ENCODE measurements at regions not wholly inside any gene's neighbourhood (a gene's known extent, or its start where the extent isn't known, plus 50 kb on each side); places are given as distances from the start of the nearest gene placed in this dataset.
"Not testable (repeated sequence)": the region's sequence is repeated elsewhere in the genome, so short reads cannot be mapped to it uniquely, and the experiment has no call there.

GRCh38 chr2:14082640-14083039, 549.9 kb upstream of the LRATD1 start:
- H3K4me3 ChIP-seq (ENCODE audit: low read depth, low read length) = no peak overlapping the region
- H3K27me3 ChIP-seq (ENCODE audit: control insufficient read depth, insufficient read depth, low read length) = no peaks in the 10 kb centered on the region
- H3K9me3 ChIP-seq (ENCODE audit: control insufficient read depth, insufficient read depth, low read length) = no peaks in the 10 kb centered on the region
- H3K4me1 ChIP-seq (ENCODE audit: control insufficient read depth, insufficient read depth, low read length) = no peaks in the 10 kb centered on the region
- no peak overlapping the region for H3K9ac ChIP-seq (ENCODE audit: low read depth, low read length)
- no peaks in the 10 kb centered on the region for H3K36me3 ChIP-seq (ENCODE audit: control insufficient read depth, insufficient read depth, low read length)

DNA sequence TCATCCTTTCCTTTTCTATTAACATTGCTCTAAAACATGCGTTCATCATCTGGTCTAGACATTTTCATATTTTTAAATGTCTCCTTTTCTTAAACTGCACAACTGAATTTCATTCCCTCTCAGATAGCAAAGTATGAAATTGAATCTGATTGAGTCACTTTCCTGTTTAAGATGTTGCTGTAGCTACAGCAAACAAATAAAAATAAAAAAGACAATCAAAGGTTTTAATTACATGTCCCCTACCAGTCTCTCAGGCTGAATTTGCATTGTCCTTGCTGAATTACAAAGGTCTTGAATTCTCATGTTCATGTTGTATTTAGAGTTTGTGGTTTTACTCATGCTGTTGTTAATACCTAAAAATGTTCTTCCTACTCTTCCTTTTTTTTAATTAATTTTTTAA, 537.9 kb upstream of the LRATD1 start:
- no peaks in the 10 kb centered on the region for H3K36me3 ChIP-seq (ENCODE audit: control insufficient read depth, insufficient read depth, low read length)
- no peaks in the 10 kb centered on the region for H3K9me3 ChIP-seq (ENCODE audit: control insufficient read depth, insufficient read depth, low read length)
- no peaks in the 10 kb centered on the region for H3K4me1 ChIP-seq (ENCODE audit: control insufficient read depth, insufficient read depth, low read length)
- H3K4me3 ChIP-seq (ENCODE audit: low read depth, low read length) = no peak overlapping the region
- no peak overlapping the region for H3K9ac ChIP-seq (ENCODE audit: low read depth, low read length)
- no peaks in the 10 kb centered on the region for H3K27me3 ChIP-seq (ENCODE audit: control insufficient read depth, insufficient read depth, low read length)

GRCh38 chr2:14099101-14099500, 533.4 kb upstream of the LRATD1 start:
- not testable (repeated sequence) for H3K9me3 ChIP-seq (ENCODE audit: control insufficient read depth, insufficient read depth, low read length); H3K36me3 ChIP-seq (ENCODE audit: control insufficient read depth, insufficient read depth, low read length); H3K27me3 ChIP-seq (ENCODE audit: control insufficient read depth, insufficient read depth, low read length); H3K9ac ChIP-seq (ENCODE audit: low read depth, low read length); H3K4me3 ChIP-seq (ENCODE audit: low read depth, low read length); H3K4me1 ChIP-seq (ENCODE audit: control insufficient read depth, insufficient read depth, low read length)

GRCh38 chr2:14114275-14114674, 518.2 kb upstream of the LRATD1 start:
- no peaks in the 10 kb centered on the region for H3K36me3 ChIP-seq (ENCODE audit: control insufficient read depth, insufficient read depth, low read length)
- H3K27me3 ChIP-seq (ENCODE audit: control insufficient read depth, insufficient read depth, low read length) = no peaks in the 10 kb centered on the region
- no peaks in the 10 kb centered on the region for H3K9me3 ChIP-seq (ENCODE audit: control insufficient read depth, insufficient read depth, low read length)
- no peaks in the 10 kb centered on the region for H3K4me1 ChIP-seq (ENCODE audit: control insufficient read depth, insufficient read depth, low read length)
- H3K9ac ChIP-seq (ENCODE audit: low read depth, low read length) = no peak overlapping the region
- H3K4me3 ChIP-seq (ENCODE audit: low read depth, low read length) = no peak overlapping the region

- Histone ChIP-seq H3K9ac (ENCODE audit: low read depth, low read length) (no peak overlapping the region), H3K36me3 (ENCODE audit: control insufficient read depth, insufficient read depth, low read length) (no peaks in the 10 kb centered on the region), H3K9me3 (ENCODE audit: control insufficient read depth, insufficient read depth, low read length) (no peaks in the 10 kb centered on the region), H3K27me3 (ENCODE audit: control insufficient read depth, insufficient read depth, low read length) (no peaks in the 10 kb centered on the region), H3K4me3 (ENCODE audit: low read depth, low read length) (no peak overlapping the region), H3K4me1 (ENCODE audit: control insufficient read depth, insufficient read depth, low read length) (no peaks in the 10 kb centered on the region)
These were observed 512.1 kb upstream of the LRATD1 start for GRCh38 chr2:14120376-14120775.

DNA sequence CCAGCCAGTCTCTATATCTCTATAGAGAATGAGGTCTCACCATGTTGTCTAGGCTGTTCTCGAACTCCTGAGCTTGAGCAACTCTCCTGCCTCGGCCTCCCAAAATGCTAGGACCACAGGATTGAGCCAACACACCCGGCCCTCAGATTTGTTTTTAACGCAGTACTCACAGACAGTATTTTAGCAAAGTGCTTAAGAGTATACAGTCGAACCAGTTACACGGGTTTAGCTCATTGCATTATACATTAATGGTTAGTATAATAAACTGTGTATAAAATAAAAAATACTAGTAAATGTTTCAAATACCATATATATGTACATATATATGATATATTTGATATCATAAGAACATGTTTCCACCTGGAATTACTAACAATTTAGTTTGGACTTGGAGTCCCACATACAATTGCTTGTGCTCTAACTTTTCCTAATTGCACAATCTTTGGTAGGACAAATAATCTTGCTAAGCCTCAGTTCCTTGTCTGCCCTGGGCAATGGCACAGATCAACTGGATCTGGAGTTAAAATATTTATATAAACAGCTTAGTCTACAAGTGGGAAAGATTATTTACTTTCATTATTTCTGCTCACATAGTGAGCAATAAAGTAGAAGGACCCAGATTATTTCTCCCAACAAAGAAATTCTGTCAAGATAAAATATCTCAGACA, 508.9 kb upstream of the LRATD1 start:
- Histone ChIP-seq H3K27me3 (ENCODE audit: control insufficient read depth, insufficient read depth, low read length) (no peaks in the 10 kb centered on the region), H3K4me1 (ENCODE audit: control insufficient read depth, insufficient read depth, low read length) (no peaks in the 10 kb centered on the region), H3K4me3 (ENCODE audit: low read depth, low read length) (no peak overlapping the region), H3K9ac (ENCODE audit: low read depth, low read length) (no peak overlapping the region), H3K9me3 (ENCODE audit: control insufficient read depth, insufficient read depth, low read length) (no peaks in the 10 kb centered on the region), H3K36me3 (ENCODE audit: control insufficient read depth, insufficient read depth, low read length) (no peaks in the 10 kb centered on the region)

GRCh38 chr2:14125624-14126293, 506.8 kb upstream of the LRATD1 start:
- H3K9ac ChIP-seq (ENCODE audit: low read depth, low read length) = no peak overlapping the region
- no peak overlapping the region for H3K4me3 ChIP-seq (ENCODE audit: low read depth, low read length)
- no peaks in the 10 kb centered on the region for H3K9me3 ChIP-seq (ENCODE audit: control insufficient read depth, insufficient read depth, low read length)
- no peaks in the 10 kb centered on the region for H3K36me3 ChIP-seq (ENCODE audit: control insufficient read depth, insufficient read depth, low read length)
- H3K4me1 ChIP-seq (ENCODE audit: control insufficient read depth, insufficient read depth, low read length) = no peaks in the 10 kb centered on the region
- no peaks in the 10 kb centered on the region for H3K27me3 ChIP-seq (ENCODE audit: control insufficient read depth, insufficient read depth, low read length)

- H3K27me3 ChIP-seq (ENCODE audit: control insufficient read depth, insufficient read depth, low read length) = no peaks in the 10 kb centered on the region
- no peaks in the 10 kb centered on the region for H3K9me3 ChIP-seq (ENCODE audit: control insufficient read depth, insufficient read depth, low read length)
- no peaks in the 10 kb centered on the region for H3K36me3 ChIP-seq (ENCODE audit: control insufficient read depth, insufficient read depth, low read length)
- H3K4me3 ChIP-seq (ENCODE audit: low read depth, low read length) = no peak overlapping the region
- no peak overlapping the region for H3K9ac ChIP-seq (ENCODE audit: low read depth, low read length)
- H3K4me1 ChIP-seq (ENCODE audit: control insufficient read depth, insufficient read depth, low read length) = no peaks in the 10 kb centered on the region
These were observed 505.7 kb upstream of the LRATD1 start for GRCh38 chr2:14126846-14127245.

DNA sequence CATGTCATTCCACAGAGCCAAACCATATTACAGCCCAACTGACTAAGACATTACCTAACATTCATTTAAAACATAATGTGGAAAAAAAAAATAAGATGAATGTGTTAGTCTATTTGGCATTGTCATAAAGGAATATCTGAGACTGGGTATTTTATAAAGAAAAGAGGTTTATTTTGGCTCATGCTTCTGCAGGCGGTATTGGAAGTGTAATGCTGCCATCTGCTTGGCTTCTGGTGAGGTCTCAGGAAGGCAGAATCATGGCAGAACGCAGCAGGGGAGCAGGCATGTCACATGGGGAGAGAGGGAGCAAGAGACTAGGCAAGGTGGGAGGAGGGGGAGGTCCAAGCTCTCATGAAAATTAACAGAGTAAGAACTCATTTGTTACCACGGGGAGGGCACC, 504.8 kb upstream of the LRATD1 start:
- H3K27me3 ChIP-seq (ENCODE audit: control insufficient read depth, insufficient read depth, low read length) = no peaks in the 10 kb centered on the region
- H3K9me3 ChIP-seq (ENCODE audit: control insufficient read depth, insufficient read depth, low read length) = no peaks in the 10 kb centered on the region
- H3K4me3 ChIP-seq (ENCODE audit: low read depth, low read length) = no peak overlapping the region
- no peak overlapping the region for H3K9ac ChIP-seq (ENCODE audit: low read depth, low read length)
- H3K4me1 ChIP-seq (ENCODE audit: control insufficient read depth, insufficient read depth, low read length) = no peaks in the 10 kb centered on the region
- H3K36me3 ChIP-seq (ENCODE audit: control insufficient read depth, insufficient read depth, low read length) = no peaks in the 10 kb centered on the region

DNA sequence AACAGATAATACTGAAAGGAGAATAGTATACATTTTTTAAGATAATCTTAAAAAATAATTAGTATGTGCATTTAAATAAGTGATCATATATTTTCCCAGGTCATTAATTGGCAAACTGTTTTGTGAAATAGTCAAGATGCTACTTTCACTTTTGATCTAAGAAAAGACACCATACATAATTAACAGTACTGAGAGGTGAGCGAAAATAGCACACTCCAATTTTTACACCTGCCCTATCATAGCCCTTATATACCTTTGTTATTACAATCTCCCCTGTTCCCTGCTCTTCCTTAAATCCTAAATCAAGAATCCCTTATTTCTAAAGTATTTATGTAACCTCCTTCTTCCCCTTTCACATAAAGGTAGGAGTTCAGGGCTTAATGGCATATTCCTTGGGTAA, 500.1 kb upstream of the LRATD1 start:
- Histone ChIP-seq H3K4me3 (ENCODE audit: low read depth, low read length) (no peak overlapping the region), H3K9ac (ENCODE audit: low read depth, low read length) (no peak overlapping the region), H3K9me3 (ENCODE audit: control insufficient read depth, insufficient read depth, low read length) (no peaks in the 10 kb centered on the region), H3K4me1 (ENCODE audit: control insufficient read depth, insufficient read depth, low read length) (no peaks in the 10 kb centered on the region), H3K27me3 (ENCODE audit: control insufficient read depth, insufficient read depth, low read length) (no peaks in the 10 kb centered on the region), H3K36me3 (ENCODE audit: control insufficient read depth, insufficient read depth, low read length) (no peaks in the 10 kb centered on the region)

DNA sequence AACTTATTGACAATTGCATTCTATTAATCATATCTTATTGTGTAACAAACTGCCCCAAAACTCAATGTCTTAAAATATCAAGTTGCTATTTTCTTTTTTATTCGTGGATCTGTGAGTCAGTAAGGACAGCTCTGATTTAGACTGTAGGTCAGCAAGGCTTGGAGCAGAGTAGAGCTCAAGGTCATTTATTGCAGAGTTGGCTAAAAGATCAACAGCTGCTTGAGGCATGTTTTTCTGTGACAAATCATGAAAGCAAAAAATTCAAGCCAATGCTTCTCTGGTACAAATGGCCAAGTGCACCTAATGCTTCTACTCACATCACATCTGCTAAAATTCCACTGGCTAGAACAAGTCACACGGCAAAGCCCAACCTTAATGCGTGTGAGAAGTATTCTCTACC, 497.7 kb upstream of the LRATD1 start:
- Histone ChIP-seq H3K9me3 (ENCODE audit: control insufficient read depth, insufficient read depth, low read length) (no peaks in the 10 kb centered on the region), H3K4me1 (ENCODE audit: control insufficient read depth, insufficient read depth, low read length) (no peaks in the 10 kb centered on the region), H3K27me3 (ENCODE audit: control insufficient read depth, insufficient read depth, low read length) (no peaks in the 10 kb centered on the region), H3K4me3 (ENCODE audit: low read depth, low read length) (no peak overlapping the region), H3K36me3 (ENCODE audit: control insufficient read depth, insufficient read depth, low read length) (no peaks in the 10 kb centered on the region), H3K9ac (ENCODE audit: low read depth, low read length) (no peak overlapping the region)

- Histone ChIP-seq H3K27me3 (ENCODE audit: control insufficient read depth, insufficient read depth, low read length) (no peaks in the 10 kb centered on the region), H3K4me3 (ENCODE audit: low read depth, low read length) (no peak overlapping the region), H3K36me3 (ENCODE audit: control insufficient read depth, insufficient read depth, low read length) (no peaks in the 10 kb centered on the region), H3K9me3 (ENCODE audit: control insufficient read depth, insufficient read depth, low read length) (no peaks in the 10 kb centered on the region), H3K4me1 (ENCODE audit: control insufficient read depth, insufficient read depth, low read length) (no peaks in the 10 kb centered on the region), H3K9ac (ENCODE audit: low read depth, low read length) (no peak overlapping the region)
These were observed 496.5 kb upstream of the LRATD1 start for GRCh38 chr2:14136030-14136429.
